ENCODE measurements at regions not wholly inside any gene's neighbourhood (a gene's known extent, or its start where the extent isn't known, plus 50 kb on each side); places are given as distances from the start of the nearest gene placed in this dataset.

GRCh38 chr2:14232217-14232616 is 400.3 kb upstream of the LRATD1 start:
- DNase-seq, result no peak

GRCh38 chr2:14234911-14235310 is 397.6 kb upstream of the LRATD1 start:
- no peak for DNase-seq

- no peak for DNase-seq
These were observed 396.9 kb upstream of the LRATD1 start for GRCh38 chr2:14235667-14236066.

- DNase-seq, result no peak
These were observed 394.6 kb upstream of the LRATD1 start for GRCh38 chr2:14237902-14238301.

GRCh38 chr2:14239605-14240004 is 392.9 kb upstream of the LRATD1 start:
- no peak for DNase-seq

GRCh38 chr2:14240868-14241267 is 391.6 kb upstream of the LRATD1 start:
- no peak for DNase-seq

- no peak for DNase-seq
These were observed 386.6 kb upstream of the LRATD1 start for GRCh38 chr2:14245901-14246300.

- DNase-seq, result no peak
These were observed 377.2 kb upstream of the LRATD1 start for GRCh38 chr2:14255135-14255820.

- DNase-seq, result no peak
These were observed 375.6 kb upstream of the LRATD1 start for GRCh38 chr2:14256890-14257289.

GRCh38 chr2:14257801-14258507 is 374.6 kb upstream of the LRATD1 start:
- DNase-seq, result no peak

GRCh38 chr2:14261771-14262170 is 370.7 kb upstream of the LRATD1 start:
- no peak for DNase-seq

GRCh38 chr2:14263053-14263452 is 369.5 kb upstream of the LRATD1 start:
- no peak for DNase-seq

- DNase-seq, result no peak
These were observed 362.4 kb upstream of the LRATD1 start for GRCh38 chr2:14270036-14270582.

- no peak for DNase-seq
These were observed 360.0 kb upstream of the LRATD1 start for GRCh38 chr2:14272396-14273075.

- no peak for DNase-seq
These were observed 358.9 kb upstream of the LRATD1 start for GRCh38 chr2:14273650-14274049.

- no peak for DNase-seq
These were observed 348.3 kb upstream of the LRATD1 start for GRCh38 chr2:14284244-14284643.

- DNase-seq, result no peak
These were observed 346.7 kb upstream of the LRATD1 start for GRCh38 chr2:14285812-14286211.

- DNase-seq, result no peak
These were observed 344.5 kb upstream of the LRATD1 start for GRCh38 chr2:14288016-14288415.

- no peak for DNase-seq
These were observed 339.6 kb upstream of the LRATD1 start for GRCh38 chr2:14292964-14293363.

GRCh38 chr2:14297340-14297739 is 335.2 kb upstream of the LRATD1 start:
- DNase-seq, result no peak

GRCh38 chr2:14297906-14298305 is 334.6 kb upstream of the LRATD1 start:
- DNase-seq, result no peak

GRCh38 chr2:14301331-14301730 is 331.2 kb upstream of the LRATD1 start:
- DNase-seq, result no peak

GRCh38 chr2:14303366-14304115 is 329.0 kb upstream of the LRATD1 start:
- DNase-seq, result no peak
